GM18951 (cell line): ENCODE measurements at regions not wholly inside any gene's neighbourhood (a gene's known extent, or its start where the extent isn't known, plus 50 kb on each side); places are given as distances from the start of the nearest gene placed in this dataset.

Experiments
- POLR2A ChIP-seq: IDR thresholded peaks from 4 replicates; pipeline ENCODE4 v1.6.1; 2011; ENCODE audit warnings: mild to moderate bottlenecking; ENCODE audit not compliant: insufficient read length, insufficient read depth; ENCODE audit errors: extremely low read depth
- in situ Hi-C: fragments of 300-500 bp; cut with MboI; formaldehyde crosslinking; loops from one replicate; pipeline ENCODE4 v1.12.0; 2022; ENCODE audit warnings: low sequenced_read_pairs, mixed read lengths, inconsistent platforms; ENCODE audit not compliant: unreplicated experiment

DNA sequence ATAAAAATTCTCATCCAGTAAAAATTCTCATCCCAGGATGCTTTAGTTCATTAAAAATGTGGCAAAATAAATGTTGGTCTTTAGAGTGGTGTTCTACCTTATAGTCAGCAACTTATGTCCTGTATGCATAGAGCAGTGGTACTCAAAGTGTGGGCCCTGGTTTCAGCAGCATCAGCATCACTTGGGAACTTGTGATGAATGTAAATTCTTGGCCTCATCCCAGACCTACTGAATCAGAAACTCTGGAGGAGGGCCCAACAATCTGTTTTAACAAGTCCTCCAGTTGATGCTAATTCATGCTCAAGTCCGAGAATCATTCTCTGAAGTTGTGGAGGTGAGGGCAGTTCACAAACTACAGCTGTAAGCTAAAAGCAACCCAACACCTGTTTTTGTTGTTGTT lies 307.3 kb upstream of the SATB1 start:
- TF ChIP-seq POLR2A, result no peak
- in situ Hi-C loops, result no loop called here

GRCh38 chr3:18730491-18730890 lies 305.4 kb upstream of the SATB1 start:
- in situ Hi-C loops, result no loop called here
- no peak for TF ChIP-seq POLR2A

DNA sequence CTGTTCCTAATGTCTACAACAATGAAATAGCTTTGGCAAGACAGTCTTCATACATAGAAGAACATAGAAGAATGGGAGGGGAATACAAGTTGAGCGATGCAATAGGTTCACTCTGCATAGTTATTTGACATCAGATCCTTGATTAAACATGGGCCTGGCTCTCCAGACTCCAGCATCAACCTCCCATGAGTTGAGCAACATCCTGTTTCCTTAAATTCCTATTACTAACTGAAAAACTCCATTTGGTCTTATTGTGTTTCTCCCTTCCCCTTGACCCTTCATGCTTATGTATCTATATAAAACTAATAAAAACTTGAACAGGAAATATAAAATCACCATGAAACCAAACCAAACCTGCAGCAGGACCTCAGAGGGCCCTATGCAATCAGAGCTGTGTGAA lies 304.5 kb upstream of the SATB1 start:
- TF ChIP-seq POLR2A, result no peak
- in situ Hi-C loops, result no loop called here

DNA sequence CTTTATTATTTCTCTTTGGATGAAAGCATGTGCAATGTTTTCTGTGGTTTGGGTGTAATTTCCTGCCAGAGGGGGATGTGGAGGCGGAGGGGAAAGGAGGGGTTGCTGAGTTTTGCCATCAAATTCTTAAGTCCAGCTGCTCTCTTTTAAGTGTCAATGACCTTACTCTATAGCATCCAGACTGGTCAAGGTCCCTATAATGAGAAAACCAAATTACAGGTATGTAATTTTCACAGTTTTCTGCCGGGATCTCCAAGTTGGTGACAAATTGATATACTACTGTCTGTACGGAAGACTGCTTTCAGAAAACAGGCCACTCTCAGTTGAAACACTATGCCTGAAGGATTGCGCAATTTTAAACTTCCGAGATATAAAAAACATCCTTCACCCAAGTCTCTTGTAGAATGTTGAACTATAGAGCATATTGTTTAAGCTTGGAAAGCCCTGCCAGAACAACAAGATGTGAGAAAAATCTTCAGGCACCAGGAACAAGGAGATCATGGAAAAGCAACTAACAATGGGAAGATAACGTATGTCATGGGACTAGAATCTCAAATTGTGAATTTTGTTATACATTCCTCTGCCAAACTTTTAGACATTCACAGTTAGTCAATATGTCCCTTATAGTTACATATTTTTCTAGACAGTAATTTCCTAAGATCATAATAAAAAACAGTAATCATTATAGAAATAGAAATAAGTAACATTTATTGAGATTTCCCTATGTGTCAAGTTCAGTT lies 300.7 kb upstream of the SATB1 start:
- in situ Hi-C loops, result no loop called here
- no peak for TF ChIP-seq POLR2A

- in situ Hi-C loops, result no loop called here
- TF ChIP-seq POLR2A, result no peak
Measured at GRCh38 chr3:18724456-18724855, 299.3 kb upstream of the SATB1 start.

- TF ChIP-seq POLR2A, result no peak
- in situ Hi-C loops, result no loop called here
Measured at GRCh38 chr3:18723206-18723810, 298.2 kb upstream of the SATB1 start.

DNA sequence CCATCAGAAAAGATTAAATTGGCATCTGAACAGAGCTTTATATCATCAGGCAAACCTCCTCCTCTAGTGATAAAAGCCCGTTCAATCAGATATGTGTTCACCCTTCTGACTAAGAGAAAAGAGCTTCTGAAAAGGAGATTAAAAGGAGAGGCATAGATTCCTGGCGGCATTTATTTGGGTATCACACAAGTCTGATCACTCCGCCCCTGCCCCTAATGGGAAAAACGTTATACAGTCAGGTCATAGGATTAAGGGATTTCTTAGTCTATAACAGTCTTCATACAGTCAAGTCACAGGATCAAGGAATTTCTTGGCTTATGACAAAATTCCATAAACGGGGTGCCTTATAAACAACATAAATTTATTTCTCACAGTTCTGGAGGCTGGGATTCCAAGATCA lies 295.4 kb upstream of the SATB1 start:
- in situ Hi-C loops, result no loop called here
- no peak for TF ChIP-seq POLR2A

DNA sequence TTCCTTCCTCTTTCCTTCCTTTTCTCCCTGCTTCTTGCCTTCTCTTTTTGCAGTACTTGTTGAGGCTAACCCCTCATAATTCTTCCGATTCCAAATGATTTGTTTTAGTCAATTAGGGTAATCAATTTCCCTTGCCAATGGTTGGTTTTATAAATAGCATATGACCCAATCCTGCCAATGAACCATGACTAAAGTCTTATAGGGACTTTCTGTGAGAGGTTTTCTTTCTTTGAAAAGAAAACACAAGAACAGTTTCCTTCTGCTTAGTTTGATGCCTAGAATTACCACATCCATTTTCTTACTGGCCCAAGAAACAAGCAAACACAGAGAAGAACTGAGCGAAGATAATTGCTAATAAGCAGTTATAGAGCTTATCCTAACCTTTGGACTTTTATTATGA lies 292.5 kb upstream of the SATB1 start:
- in situ Hi-C loops, result no loop called here
- no peak for TF ChIP-seq POLR2A

- in situ Hi-C loops, result no loop called here
- no peak for TF ChIP-seq POLR2A
Measured at GRCh38 chr3:18716821-18717220, 291.7 kb upstream of the SATB1 start.

DNA sequence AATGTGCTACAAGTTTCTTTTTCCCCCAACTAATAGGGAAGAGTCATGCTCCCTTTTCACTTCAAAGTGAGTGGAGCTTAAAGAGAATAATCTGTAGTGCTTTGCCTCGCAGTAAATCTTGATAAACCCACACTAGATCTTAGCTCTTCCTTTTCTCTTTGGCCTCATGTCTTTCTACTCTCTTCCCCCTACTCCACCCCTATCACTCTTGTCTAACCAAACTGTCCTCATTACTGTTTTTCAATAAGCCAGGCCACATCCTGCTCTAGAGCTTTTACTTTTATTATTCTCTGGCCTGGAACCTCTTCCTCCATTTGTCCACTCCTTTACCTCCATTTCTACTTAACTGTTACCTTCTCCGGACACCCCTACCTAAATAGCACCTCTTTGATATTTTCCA lies 291.0 kb upstream of the SATB1 start:
- no peak for TF ChIP-seq POLR2A
- in situ Hi-C loops, result no loop called here

DNA sequence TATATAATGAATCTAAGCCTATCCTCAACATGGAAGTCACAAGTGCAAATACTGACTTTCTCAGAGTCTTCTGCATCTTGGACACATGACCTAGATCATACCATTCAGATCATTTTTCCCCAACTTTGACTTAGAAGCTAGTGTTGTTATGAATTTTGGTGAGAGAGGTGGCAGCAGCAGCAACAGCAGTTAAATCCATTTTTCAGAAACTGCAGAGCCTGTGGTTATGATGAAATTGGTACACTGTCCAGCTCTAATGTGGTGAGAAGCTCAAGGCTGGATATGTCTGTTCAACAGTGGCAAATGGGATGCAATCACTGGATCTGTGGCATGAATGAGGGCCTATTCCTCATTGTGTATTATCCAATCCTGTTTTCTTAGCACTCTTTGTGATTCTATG lies 290.1 kb upstream of the SATB1 start:
- in situ Hi-C loops, result no loop called here

DNA sequence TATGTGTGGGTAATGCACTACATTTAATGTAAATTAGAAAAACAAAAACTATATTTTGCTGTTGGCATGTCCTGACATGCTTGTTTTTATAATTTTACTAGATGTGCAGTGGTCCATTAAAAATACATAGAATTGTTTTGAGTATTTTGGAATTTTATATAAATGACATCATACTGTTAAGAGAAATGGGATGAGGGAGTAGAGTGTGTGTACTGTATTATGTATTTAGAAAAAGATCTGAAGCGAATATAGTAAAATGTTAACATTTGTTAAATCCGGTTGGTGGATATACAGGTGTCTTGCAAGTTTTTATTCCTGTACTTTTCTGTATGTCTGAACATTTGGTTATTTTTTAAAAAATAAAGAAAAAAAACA lies 288.4 kb upstream of the SATB1 start:
- no peak for TF ChIP-seq POLR2A
- in situ Hi-C loops, result no loop called here

More for the DNA sequence above, 290.1 kb upstream of the SATB1 start:
- no peak for TF ChIP-seq POLR2A

DNA sequence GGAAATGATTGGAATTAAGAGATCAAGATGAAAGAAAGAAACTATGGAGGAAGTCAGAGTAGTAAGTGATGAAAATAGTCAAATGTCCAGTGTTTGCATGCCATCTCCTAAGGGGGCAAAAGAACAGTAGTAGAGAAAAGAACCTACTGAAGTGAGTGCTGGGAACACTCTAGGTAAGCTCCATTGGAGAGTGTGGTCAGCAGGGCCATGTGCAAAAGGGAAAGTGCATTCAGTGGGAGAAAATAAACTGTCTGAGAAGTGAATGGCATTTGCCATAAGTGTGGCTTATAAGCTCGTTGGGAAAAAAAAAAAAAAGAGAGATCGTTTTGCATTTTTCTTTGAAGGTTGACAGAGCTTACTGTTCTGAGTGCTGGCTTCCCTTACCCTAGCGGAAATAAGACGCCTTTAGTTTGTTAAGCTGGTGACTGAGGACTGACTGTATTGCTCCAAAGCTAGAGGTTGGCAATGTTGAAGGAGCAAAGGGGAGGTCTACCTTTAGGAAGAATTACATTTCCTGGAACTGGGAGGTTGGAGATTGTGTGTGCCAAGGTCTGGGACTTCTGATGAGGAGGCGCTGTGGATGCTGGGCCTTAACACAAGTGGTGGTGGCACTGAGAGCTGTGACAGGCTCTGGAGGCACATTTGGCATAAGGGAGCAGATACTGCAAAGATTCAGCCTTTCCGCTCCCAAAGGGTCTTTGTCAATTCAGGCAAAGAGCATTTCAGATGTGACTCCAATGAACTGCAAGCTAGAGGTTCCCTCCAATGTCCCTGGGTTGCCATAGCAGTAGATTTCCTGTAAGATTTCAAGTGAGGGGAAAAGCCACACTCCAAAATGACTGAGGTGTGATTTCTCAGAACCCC lies 287.8 kb upstream of the SATB1 start:
- in situ Hi-C loops, result no loop called here
- TF ChIP-seq POLR2A, result no peak

- TF ChIP-seq POLR2A, result no peak
- in situ Hi-C loops, result no loop called here
Measured at GRCh38 chr3:18704326-18704725, 279.2 kb upstream of the SATB1 start.
